Raji (cell line): ENCODE measurements at regions not wholly inside any gene's neighbourhood (a gene's known extent, or its start where the extent isn't known, plus 50 kb on each side); places are given as distances from the start of the nearest gene placed in this dataset.

Experiments
- POLR2A ChIP-seq: IDR thresholded peaks from 2 replicates; pipeline ENCODE4 v1.6.1; 2011; ENCODE audit warnings: low read depth, low read length, control low read depth; ENCODE audit not compliant: insufficient read depth

GRCh38 chr6:144406796-144407195, 121.7 kb downstream of the UTRN start:
- no peak for TF ChIP-seq POLR2A

GRCh38 chr6:144408161-144408560, 123.0 kb downstream of the UTRN start:
- TF ChIP-seq POLR2A = no peak

GRCh38 chr6:144410059-144410458, 124.9 kb downstream of the UTRN start:
- TF ChIP-seq POLR2A = no peak

- TF ChIP-seq POLR2A = no peak
Observed at GRCh38 chr6:144411531-144412165, 126.5 kb downstream of the UTRN start.

GRCh38 chr6:144413418-144413817, 128.3 kb downstream of the UTRN start:
- no peak for TF ChIP-seq POLR2A

GRCh38 chr6:144415014-144415413, 129.9 kb downstream of the UTRN start:
- no peak for TF ChIP-seq POLR2A

GRCh38 chr6:144415835-144416237, 130.7 kb downstream of the UTRN start:
- no peak for TF ChIP-seq POLR2A

- no peak for TF ChIP-seq POLR2A
Observed at GRCh38 chr6:144416244-144416643, 131.1 kb downstream of the UTRN start.

- no peak for TF ChIP-seq POLR2A
Observed at GRCh38 chr6:144416773-144417172, 131.6 kb downstream of the UTRN start.

GRCh38 chr6:144417681-144418080, 132.5 kb downstream of the UTRN start:
- no peak for TF ChIP-seq POLR2A

GRCh38 chr6:144418959-144419545, 133.9 kb downstream of the UTRN start:
- TF ChIP-seq POLR2A = no peak

- TF ChIP-seq POLR2A = no peak
Observed at GRCh38 chr6:144423167-144423566, 138.0 kb downstream of the UTRN start.

- no peak for TF ChIP-seq POLR2A
Observed at GRCh38 chr6:144429753-144430152, 144.6 kb downstream of the UTRN start.

GRCh38 chr6:144434308-144434990, 149.3 kb downstream of the UTRN start:
- TF ChIP-seq POLR2A = no peak

- no peak for TF ChIP-seq POLR2A
Observed at GRCh38 chr6:144435602-144436426, 150.7 kb downstream of the UTRN start.
